Lung (tissue), 11 donors: ENCODE measurements at regions not wholly inside any gene's neighbourhood (a gene's known extent, or its start where the extent isn't known, plus 50 kb on each side); places are given as distances from the start of the nearest gene placed in this dataset.

ENCODE experiments used
- ATAC-seq: fragments of 200-7000 bp; cut with Tn5 transposase; one replicate; pipeline ENCODE4 v1.9.1; 2020; ENCODE audit warnings: moderate number of reproducible peaks; ENCODE audit not compliant: insufficient read depth, low FRiP score
- DNase-seq, 3 donors: peaks; one replicate each; pipeline ENCODE4 v3.0.0-alpha.2; 2013 to 2017
- H3K27ac ChIP-seq, 2 donors: one replicate each; pipeline ENCODE4 v1.5.1; 2013; ENCODE audit warnings: mild to moderate bottlenecking in 2 of 2, moderate library complexity in 2 of 2, control low read depth in 1 of 2, inconsistent platforms in 1 of 2, low read depth in 1 of 2, low read length in 1 of 2
- H3K27me3 ChIP-seq, 3 donors: one replicate each; pipeline ENCODE4 v1.5.1; 2013; ENCODE audit warnings: low read length in 2 of 3; ENCODE audit not compliant: control insufficient read depth in 3 of 3, insufficient read depth in 3 of 3
- H3K36me3 ChIP-seq, 4 donors: one replicate each; pipeline ENCODE4 v1.5.1; 2013; ENCODE audit warnings: low read length in 4 of 4, mild to moderate bottlenecking in 1 of 4, moderate library complexity in 1 of 4; ENCODE audit not compliant: control insufficient read depth in 4 of 4, insufficient read depth in 4 of 4
- H3K4me1 ChIP-seq, 5 donors: one replicate each; pipeline ENCODE4 v1.5.1; 2013; ENCODE audit warnings: low read length in 5 of 5, mild to moderate bottlenecking in 2 of 5, moderate library complexity in 1 of 5; ENCODE audit not compliant: control insufficient read depth in 5 of 5, insufficient read depth in 5 of 5
- H3K4me3 ChIP-seq: one replicate; pipeline ENCODE4 v1.5.1; 2013; ENCODE audit warnings: mild to moderate bottlenecking, control low read depth, moderate library complexity
- H3K9ac ChIP-seq, 2 donors: one replicate each; pipeline ENCODE4 v1.5.1; 2013; ENCODE audit warnings: low read length in 2 of 2, control low read depth in 1 of 2; ENCODE audit not compliant: insufficient read depth in 1 of 2
- H3K9me3 ChIP-seq, 4 donors: one replicate each; pipeline ENCODE4 v1.5.1; 2013; ENCODE audit warnings: low read length in 3 of 4, mild to moderate bottlenecking in 1 of 4, moderate library complexity in 1 of 4; ENCODE audit not compliant: control insufficient read depth in 4 of 4, insufficient read depth in 3 of 4
- CTCF ChIP-seq: IDR thresholded peaks from 2 replicates; pipeline ENCODE4 v1.5.1; 2012; ENCODE audit warnings: mild to moderate bottlenecking; ENCODE audit errors: control extremely low read depth, extremely low read depth
- WGBS, 2 donors: extraction: QIAGEN DNeasy Blood & Tissue Kit; methylation state at CpG; one replicate each; pipeline ENCODE4 v1.1.7; 2013; 5-methylcytosine and 5-hydroxymethylcytosine counted together
- donor health status: control.
- donor health status: control.
- donor health status: Bipolar disorder and iron deficiency.
- donor health status: healthy.
- donor health status: DM: yes; HTN: yes; CAD: no.

- H3K9ac ChIP-seq: no peak overlapping the region
Measured at GRCh38 chr6:113103634-113104361, 753.3 kb upstream of the MARCKS start.

GRCh38 chr6:113104541-113104940 is 752.6 kb upstream of the MARCKS start:
- no peak for ATAC-seq
- Histone ChIP-seq H3K27ac (no peak overlapping the region), H3K4me3 (no peak overlapping the region), H3K36me3 (no peaks in the 10 kb centered on the region), H3K9me3 (no peaks in the 10 kb centered on the region), H3K27me3 (no peaks in the 10 kb centered on the region), H3K4me1 (peaks cover 0 to 18% (median 0%) of the 10 kb centered on the region in 5 donors), H3K9ac (no peak overlapping the region)
- DNase-seq: no peak
- 67 to 69% methylated on average over 4 of the region's 4 CpGs for WGBS, 2 donors
- TF ChIP-seq CTCF: no peak

More at GRCh38 chr6:113103634-113104361, 753.3 kb upstream of the MARCKS start:
- Histone ChIP-seq H3K36me3 (no peaks in the 10 kb centered on the region), H3K4me3 (no peak overlapping the region), H3K4me1 (peaks cover 0 to 18% (median 0%) of the 10 kb centered on the region in 5 donors), H3K27me3 (no peaks in the 10 kb centered on the region), H3K9me3 (no peaks in the 10 kb centered on the region), H3K27ac (no peak overlapping the region)
- DNase-seq: no peak
- WGBS, 2 donors: 30 to 40% methylated on average over 4 of the region's 4 CpGs
- ATAC-seq: no peak
- TF ChIP-seq CTCF: no peak

GRCh38 chr6:113104951-113105350 is 752.2 kb upstream of the MARCKS start:
- no peaks in the 10 kb centered on the region for H3K9me3 ChIP-seq
- WGBS, 2 donors: 69 to 71% methylated on average over 3 of the region's 3 CpGs
- no peaks in the 10 kb centered on the region for H3K27me3 ChIP-seq
- H3K4me3 ChIP-seq: no peak overlapping the region
- no peak overlapping the region for H3K9ac ChIP-seq
- no peak for DNase-seq
- TF ChIP-seq CTCF: no peak
- H3K36me3 ChIP-seq: no peaks in the 10 kb centered on the region
- no peak overlapping the region for H3K27ac ChIP-seq
- peaks cover 0 to 19% (median 0%) of the 10 kb centered on the region in 5 donors for H3K4me1 ChIP-seq
- ATAC-seq: no peak
